Transverse colon (tissue), 4 donors: ENCODE measurements at regions not wholly inside any gene's neighbourhood (a gene's known extent, or its start where the extent isn't known, plus 50 kb on each side); places are given as distances from the start of the nearest gene placed in this dataset.

Source experiments
- DNase-seq: peaks from one replicate; pipeline ENCODE4 v3.0.0-alpha.2; 2019
- H3K27ac ChIP-seq, 4 donors: fragments of 200-600 bp; sonication (generic); 2 replicates each; pipeline ENCODE4 v1.5.1; 2016 to 2018; ENCODE audit warnings: inconsistent platforms in 4 of 4
- H3K27me3 ChIP-seq: fragments of 200-600 bp; sonication (generic); 2 replicates; pipeline ENCODE4 v1.5.1; 2017; ENCODE audit warnings: inconsistent platforms
- H3K36me3 ChIP-seq, 4 donors: fragments of 200-600 bp; sonication (generic); 2 replicates each; pipeline ENCODE4 v1.5.1; 2017 to 2019; ENCODE audit warnings: inconsistent platforms in 4 of 4
- H3K4me1 ChIP-seq, 4 donors: fragments of 200-600 bp; sonication (generic); 2 replicates each; pipeline ENCODE4 v1.5.1; 2017 to 2020; ENCODE audit warnings: inconsistent platforms in 4 of 4
- H3K4me3 ChIP-seq, 4 donors: fragments of 200-600 bp; sonication (generic); 1 replicate in 1 of 4; 2 replicates in 3 of 4; pipeline versions ENCODE4 v1.5.1 to v1.6.1; 2017 to 2019; ENCODE audit warnings: inconsistent platforms in 4 of 4
- H3K9me3 ChIP-seq, 2 donors: fragments of 200-600 bp; sonication (generic); 2 replicates each; pipeline ENCODE4 v1.5.1; 2017 to 2019; ENCODE audit warnings: inconsistent platforms in 2 of 2
- CTCF ChIP-seq, 5 experiments: fragments of 200-600 bp in 3 of 5; fragments of 450-650 bp in 2 of 5; sonication (generic) in 3 of 5; IDR thresholded peaks; 1 replicate in 2 of 5; 2 replicates in 3 of 5; pipeline ENCODE4 v1.5.1; 2016 to 2017; ENCODE audit warnings: antibody characterized with exemption in 5 of 5, inconsistent platforms in 3 of 5, mild to moderate bottlenecking in 2 of 5, moderate library complexity in 1 of 5
- EP300 ChIP-seq: sonication (generic); formaldehyde crosslinking; IDR thresholded peaks from one replicate; pipeline ENCODE4 v1.6.1; 2017; ENCODE audit warnings: antibody characterized with exemption, low read depth
- POLR2A ChIP-seq: fragments of 450-650 bp; IDR thresholded peaks from one replicate; pipeline ENCODE4 v1.6.1; 2016; ENCODE audit warnings: antibody characterized with exemption, mild to moderate bottlenecking, moderate library complexity
- POLR2AphosphoS5 ChIP-seq, 3 donors: sonication (generic); formaldehyde crosslinking; IDR thresholded peaks; one replicate each; pipeline ENCODE4 v1.6.1; 2016; ENCODE audit warnings: antibody characterized with exemption in 3 of 3
- WGBS, 2 donors: methylation state at CpG; one replicate each; pipeline ENCODE4 v1.1.5; 2018; ENCODE audit warnings: low coverage in 1 of 2; 5-methylcytosine and 5-hydroxymethylcytosine counted together
- in situ Hi-C, 4 donors: fragments of 200-750 bp; cut with MboI; loops; one replicate each; pipeline versions ENCODE4 v1.15.0 to v1.15.1; 2017; ENCODE audit warnings: low sequenced_read_pairs in 3 of 4, low pct_ligation_motif_present in 1 of 4, low pct_unique_long_range_greater_than_20kb in 1 of 4
- intact Hi-C: fragments of 100-400 bp; cut with DNase I; formaldehyde crosslinking; loops from one replicate; pipeline ENCODE4 v1.15.1; 2023; ENCODE audit warnings: low total_unique reads

- Histone ChIP-seq H3K9me3 (no peaks in the 10 kb centered on the region), H3K27ac (no peak overlapping the region), H3K4me1 (no peaks in the 10 kb centered on the region), H3K36me3 (no peaks in the 10 kb centered on the region), H3K27me3 (peaks cover 53% of the 10 kb centered on the region), H3K4me3 (no peak overlapping the region)
- TF ChIP-seq POLR2AphosphoS5 (IDR thresholded peaks at IDR 0.05) (no peak), POLR2A (no peak), EP300 (no peak), CTCF (IDR thresholded peaks at IDR 0.05) (no peak)
- intact Hi-C loops = no loop called here
- DNase-seq = no peak
- WGBS, 2 donors = 80% methylated on average over 17 of the region's 17 CpGs; no CpG with 5 or more reads in 1 of the 2 donors
- in situ Hi-C loops = no loop called here
Measured at GRCh38 chr13:111530137-111530870, 209.9 kb downstream of the TEX29 start.

DNA sequence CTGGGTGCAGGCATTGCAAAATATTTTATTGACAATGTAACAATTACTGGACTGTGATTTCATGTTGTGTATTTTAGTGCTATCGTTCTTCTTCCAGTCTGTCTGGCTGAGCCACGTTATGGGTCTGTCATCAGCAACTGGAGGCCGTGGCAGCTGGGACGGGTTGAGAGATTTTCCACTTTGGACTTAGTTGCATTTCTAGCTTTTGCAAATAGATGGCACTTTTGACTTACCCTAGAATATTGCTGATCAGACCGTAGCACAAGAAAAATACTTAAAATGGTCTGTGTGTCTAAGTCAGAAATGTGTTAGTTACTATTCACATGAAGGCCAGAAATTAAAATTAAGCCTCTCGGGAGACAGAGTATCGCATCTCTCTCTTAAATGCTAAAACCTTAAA lies 211.1 kb downstream of the TEX29 start:
- intact Hi-C loops (no loop called here), in situ Hi-C loops (no loop called here)
- no peaks in the 10 kb centered on the region for H3K36me3 ChIP-seq
- H3K9me3 ChIP-seq = no peaks in the 10 kb centered on the region
- TF ChIP-seq CTCF (IDR thresholded peaks at IDR 0.05) (no peak), POLR2A (no peak), EP300 (no peak), POLR2AphosphoS5 (IDR thresholded peaks at IDR 0.05) (no peak)
- H3K4me1 ChIP-seq = no peaks in the 10 kb centered on the region
- no peak for DNase-seq
- 25 to 28% methylated on average over 7 of the region's 7 CpGs for WGBS, 2 donors
- peaks cover 64% of the 10 kb centered on the region for H3K27me3 ChIP-seq
- H3K27ac ChIP-seq = no peak overlapping the region
- H3K4me3 ChIP-seq = no peak overlapping the region

DNA sequence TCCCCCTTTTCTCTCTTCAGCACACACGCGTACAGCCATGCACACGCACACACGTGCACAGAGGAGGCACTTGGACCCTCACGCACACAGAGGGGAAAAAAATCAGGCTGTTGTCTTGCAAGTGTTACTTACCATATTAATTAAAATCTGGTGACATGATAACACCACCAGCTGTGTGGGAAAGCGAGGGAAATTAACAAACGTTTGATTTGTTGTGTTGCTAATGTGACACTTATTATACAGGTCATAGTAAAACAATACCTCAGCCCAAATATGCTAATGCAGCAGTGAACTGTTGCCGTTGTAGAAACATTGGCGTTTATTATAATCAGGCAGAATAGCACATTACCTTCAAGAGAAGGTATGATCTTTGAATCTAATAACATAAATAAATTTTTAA lies 211.7 kb downstream of the TEX29 start:
- WGBS, 2 donors = 64 to 73% methylated on average over 8 to 9 of the region's 9 CpGs
- no peaks in the 10 kb centered on the region for H3K36me3 ChIP-seq
- H3K27ac ChIP-seq = no peak overlapping the region
- intact Hi-C loops = no loop called here
- H3K9me3 ChIP-seq = no peaks in the 10 kb centered on the region
- H3K27me3 ChIP-seq = peaks cover 70% of the 10 kb centered on the region
- DNase-seq = no peak
- no peaks in the 10 kb centered on the region for H3K4me1 ChIP-seq
- no peak overlapping the region for H3K4me3 ChIP-seq
- no peak for TF ChIP-seq CTCF (IDR thresholded peaks at IDR 0.05)
- TF ChIP-seq EP300 = no peak
- TF ChIP-seq POLR2A = no peak
- no peak for TF ChIP-seq POLR2AphosphoS5 (IDR thresholded peaks at IDR 0.05)
- in situ Hi-C loops = no loop called here

GRCh38 chr13:111533900-111534683 lies 213.7 kb downstream of the TEX29 start:
- 43 to 55% methylated on average over 8 to 10 of the region's 10 CpGs for WGBS, 2 donors
- intact Hi-C loops = no loop called here
- in situ Hi-C loops = no loop called here
- Histone ChIP-seq H3K4me1 (no peaks in the 10 kb centered on the region), H3K27ac (no peak overlapping the region), H3K9me3 (no peaks in the 10 kb centered on the region), H3K27me3 (peaks cover 82% of the 10 kb centered on the region), H3K36me3 (no peaks in the 10 kb centered on the region), H3K4me3 (no peak overlapping the region)
- DNase-seq = no peak
- TF ChIP-seq POLR2A (no peak), EP300 (no peak), POLR2AphosphoS5 (IDR thresholded peaks at IDR 0.05) (no peak)
